ENCODE measurements at regions not wholly inside any gene's neighbourhood (a gene's known extent, or its start where the extent isn't known, plus 50 kb on each side); places are given as distances from the start of the nearest gene placed in this dataset.
"Not testable (repeated sequence)": the region's sequence is repeated elsewhere in the genome, so short reads cannot be mapped to it uniquely, and the experiment has no call there.

DNA sequence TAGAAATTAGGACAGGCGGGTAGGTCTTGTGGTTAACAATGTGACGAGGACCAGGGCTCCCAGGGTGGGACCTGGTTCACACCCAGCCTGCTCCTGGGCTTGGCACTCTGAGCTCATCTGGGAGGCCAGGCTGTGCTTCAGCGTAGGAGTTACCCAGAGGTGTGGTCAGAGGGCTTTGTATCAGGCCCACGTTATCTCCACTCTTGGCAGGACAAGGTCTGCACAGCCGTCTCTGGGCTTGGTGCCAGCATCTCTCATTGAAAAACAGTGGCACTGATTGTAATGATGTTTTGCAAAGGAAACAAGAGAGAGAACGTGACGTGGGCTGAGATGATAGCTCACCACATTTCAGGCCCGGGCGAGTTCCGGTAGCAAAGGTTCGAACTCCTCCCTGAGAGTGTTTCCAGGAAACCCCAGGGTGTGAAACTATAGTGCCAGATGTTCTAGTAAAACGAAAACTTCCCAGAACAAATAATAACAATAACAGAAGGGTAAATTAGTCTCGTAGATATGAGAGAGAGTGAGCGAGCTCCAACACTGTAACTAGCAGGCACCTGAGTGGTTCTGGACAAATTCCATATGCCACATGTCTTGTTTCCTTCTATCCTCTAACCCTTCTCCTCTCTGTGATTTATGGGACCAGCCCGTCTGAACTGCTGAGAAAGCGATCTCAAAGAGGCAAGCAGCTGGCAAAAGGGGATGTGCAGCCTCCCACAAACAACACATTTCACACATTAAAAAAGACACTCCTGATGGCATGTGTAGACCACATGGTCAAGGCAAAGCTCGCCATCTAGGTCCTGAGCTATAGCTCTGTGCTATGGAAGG, 227.3 kb downstream of the KTN1 start:
- DNase-seq = peak; percentile 97

DNA sequence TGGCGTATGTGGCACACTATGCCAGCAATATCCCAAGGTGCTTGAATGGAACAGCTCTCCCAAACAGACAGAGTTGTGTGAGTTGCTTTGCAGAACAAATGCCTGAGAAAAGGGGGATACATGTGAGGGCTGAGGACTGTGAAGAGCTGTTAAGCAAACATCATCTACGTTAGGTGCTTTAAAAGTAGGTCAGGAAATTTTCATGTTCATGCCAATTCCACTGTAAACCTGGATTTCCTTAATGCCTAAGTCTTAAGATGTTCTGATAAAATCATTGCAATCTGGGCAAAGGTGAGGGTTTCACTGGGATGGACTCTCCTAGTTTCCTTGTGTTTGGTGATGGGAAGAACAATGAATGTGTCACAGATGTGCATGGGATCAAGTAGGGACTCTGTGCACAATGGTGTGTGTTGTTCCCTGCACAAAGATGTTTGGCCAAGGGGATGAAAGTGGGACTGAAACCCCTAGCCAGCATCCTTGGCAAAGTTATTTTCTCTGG, 227.9 kb downstream of the KTN1 start:
- DNase-seq = no peak

DNA sequence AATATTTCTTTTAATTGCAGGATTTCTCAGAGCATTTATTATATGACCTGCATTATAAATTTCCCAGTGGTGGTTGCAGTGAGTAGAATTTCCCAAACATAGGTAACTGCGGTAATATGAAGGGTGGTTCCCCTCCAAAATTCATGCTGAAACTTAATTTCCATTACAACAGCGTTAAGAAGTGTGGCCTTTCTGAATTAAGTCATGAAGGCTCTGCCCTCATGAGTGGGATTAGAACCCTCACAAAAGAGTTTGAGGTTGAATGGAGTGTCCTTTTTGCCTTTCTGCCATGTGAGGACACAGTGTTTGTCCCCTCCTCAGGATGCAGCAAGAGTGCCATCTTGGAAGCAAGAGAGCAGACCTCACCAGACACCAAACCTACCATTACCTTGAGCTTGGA, 233.6 kb downstream of the KTN1 start:
- DNase-seq = no peak

DNA sequence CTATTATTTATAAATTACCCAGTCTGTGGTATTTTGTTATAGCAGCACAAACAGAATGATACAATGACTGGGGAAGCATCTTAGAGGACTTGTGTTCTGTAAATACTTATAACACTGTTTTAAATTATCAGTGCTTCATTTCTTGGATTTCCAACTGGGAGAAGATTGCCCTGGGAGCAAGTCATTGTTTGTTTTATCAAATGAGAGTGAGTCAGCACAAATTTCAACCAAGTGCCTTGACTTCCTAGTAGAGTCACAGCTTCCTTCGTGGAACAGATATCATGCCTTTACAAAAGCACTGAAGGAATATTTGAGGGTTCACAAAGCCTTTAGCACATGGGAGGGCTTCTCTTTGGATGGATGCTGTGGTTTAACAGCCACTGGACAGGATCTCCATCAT, 234.1 kb downstream of the KTN1 start:
- no peak for DNase-seq

DNA sequence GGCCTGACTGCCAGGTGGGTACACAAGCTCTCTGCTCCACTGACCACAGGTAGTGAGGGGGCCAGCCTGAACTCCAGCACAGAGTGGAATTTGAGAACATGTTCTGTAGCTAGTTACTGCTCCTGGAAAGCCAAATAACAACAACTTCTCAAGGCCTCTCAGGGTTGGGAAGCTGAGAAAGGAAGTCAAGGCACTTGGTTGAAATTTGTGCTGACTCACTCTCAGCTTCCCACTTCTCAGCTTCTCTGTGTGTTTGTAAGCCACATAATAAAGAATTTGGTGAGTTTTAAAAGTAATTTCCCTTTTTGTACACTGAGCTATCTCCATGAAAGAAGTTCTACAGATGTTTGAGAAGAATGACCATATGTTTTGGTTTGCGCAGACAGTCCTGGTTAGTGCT, 234.9 kb downstream of the KTN1 start:
- DNase-seq = no peak

DNA sequence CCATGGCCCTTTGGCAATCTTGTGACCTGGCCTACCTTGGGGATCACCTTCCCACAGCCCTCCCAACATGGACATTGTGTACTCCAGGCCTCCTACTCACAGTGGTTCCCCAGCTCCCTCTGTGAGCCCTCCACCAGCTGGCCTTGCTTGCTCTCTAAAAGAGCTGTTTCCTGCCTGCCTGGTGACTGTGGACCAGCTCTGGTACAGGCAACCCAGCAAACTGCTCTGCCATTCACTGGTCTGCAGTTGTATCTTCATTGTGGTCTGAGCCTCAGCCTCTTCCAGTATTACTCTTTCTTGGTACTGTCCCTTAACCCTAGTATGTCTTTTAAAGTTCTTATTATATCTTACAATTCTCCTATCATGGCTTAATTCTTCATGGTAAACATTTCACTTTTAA, 236.2 kb downstream of the KTN1 start:
- DNase-seq = no peak

DNA sequence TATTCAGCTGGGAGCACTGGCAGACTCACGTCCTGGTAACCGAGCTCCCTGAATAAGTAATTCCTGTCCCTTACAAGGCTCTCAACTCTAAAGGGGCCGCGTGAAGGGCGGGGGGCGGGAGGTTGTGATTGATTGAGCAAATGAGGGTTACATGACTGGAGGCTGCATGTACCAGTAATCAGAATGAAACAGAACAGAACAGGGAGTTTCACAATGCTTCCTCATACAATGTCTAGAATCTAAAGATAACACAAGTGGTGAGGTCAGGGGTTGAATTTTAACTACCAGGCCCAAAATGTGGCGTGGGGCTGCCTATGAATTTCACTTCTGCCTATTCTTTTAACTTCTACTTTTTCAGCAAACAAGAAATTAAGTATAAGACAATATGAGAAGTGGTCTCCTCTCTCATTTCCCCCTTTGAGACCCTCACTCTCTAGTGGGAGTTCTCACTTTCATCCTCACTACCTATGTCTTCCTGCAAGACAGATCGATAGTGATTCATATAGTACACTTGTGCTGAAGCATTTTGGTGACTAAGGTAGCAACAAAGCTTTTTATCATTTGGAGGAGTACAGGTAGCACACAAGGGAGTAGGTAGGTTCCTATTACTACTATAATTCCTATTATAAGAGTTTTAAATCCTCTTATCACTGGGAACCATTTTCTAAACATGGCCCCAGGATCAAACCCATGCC, 239.8 kb downstream of the KTN1 start:
- DNase-seq = no peak

DNA sequence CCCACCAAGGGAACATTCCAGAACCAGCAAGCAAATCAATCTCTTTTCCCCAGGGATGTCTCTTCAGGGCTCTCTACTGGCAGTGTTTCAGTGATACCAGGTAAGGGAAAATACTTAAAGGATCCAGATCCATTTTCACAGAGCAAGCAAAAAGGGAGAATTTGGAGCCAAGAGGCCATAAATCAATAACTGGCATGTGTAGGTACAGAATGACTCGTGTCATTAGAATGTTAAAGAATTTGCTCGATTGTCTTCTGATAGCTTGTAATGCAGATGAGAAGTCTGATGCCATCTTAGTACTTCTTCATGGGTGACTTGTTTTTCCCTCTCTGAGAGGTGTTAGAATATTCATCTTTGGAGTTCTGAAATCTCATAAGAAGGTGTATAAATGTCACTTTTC, 242.9 kb downstream of the KTN1 start:
- DNase-seq = no peak

DNA sequence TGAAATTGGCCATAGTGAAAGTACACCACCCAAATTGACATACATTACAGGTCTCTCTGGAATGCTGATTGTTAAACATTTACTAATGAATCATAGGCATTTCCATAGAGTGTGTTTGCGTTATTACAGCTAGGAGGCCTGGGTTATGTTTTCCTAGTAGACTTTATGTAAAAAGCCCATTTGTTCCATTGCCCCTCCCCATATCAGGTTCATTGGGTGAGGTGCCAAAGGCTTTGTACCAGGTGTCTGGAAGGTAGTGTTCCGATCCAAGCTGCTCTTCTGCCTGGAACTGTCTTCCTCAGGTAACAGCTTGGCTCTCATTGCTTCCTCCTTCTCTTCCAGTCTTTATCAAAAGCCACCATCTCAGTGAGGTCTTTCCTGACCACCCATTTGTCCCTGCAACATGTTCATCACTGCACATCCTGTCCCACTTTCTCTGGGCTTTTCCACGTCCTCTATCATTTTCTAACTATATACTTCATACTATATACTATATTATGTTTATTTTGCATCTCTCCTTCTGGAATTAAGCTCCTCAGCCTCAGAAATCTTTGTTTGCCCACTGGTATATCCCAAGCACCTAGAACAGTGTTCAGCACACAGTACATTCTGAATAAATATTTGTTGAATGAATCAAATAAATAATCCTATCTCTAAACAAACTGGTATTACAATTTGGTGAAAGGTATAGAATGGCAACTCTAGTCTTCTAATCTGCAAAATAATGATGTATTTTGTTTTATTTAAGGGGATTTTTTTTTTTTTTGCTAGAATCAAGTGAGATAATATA, 252.3 kb downstream of the KTN1 start:
- DNase-seq = no peak

DNA sequence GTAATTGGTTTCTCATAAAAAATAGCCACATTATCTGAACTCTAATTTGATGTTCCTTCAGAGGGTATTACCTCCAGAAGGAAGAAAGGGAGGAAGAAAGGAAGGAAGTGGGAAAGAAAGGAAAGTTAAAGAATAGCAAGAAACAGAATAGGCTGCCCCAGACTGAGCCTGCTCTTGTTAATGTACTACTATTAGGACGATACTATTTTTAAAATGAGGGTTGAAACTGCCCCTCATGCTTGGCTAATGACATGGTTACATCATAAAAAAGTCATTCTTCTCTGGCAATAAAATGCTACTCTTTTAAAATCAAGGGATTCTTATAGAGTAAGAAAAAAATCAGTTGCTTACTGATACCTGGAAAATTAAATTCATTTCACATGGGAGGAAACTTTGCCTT, 253.0 kb downstream of the KTN1 start:
- no peak for DNase-seq

DNA sequence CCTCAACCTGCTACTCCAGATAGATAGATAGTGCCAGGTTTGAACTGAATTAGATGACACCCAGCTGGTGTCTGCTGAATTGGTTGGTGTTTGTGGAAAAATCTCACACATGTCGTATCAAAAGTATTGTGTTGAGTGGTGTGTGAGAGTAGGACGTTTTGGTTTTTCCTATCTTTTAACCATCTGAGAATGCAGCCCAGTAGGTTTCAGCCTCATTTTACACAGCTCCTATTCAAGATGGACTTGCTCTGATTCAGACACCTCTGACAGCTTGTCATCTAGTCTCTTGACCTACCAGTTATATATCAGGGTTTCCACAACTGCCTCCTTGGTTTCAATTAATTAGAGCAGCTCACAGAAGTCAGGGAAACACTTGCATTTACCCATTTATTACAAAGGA, 254.4 kb downstream of the KTN1 start:
- no peak for DNase-seq

DNA sequence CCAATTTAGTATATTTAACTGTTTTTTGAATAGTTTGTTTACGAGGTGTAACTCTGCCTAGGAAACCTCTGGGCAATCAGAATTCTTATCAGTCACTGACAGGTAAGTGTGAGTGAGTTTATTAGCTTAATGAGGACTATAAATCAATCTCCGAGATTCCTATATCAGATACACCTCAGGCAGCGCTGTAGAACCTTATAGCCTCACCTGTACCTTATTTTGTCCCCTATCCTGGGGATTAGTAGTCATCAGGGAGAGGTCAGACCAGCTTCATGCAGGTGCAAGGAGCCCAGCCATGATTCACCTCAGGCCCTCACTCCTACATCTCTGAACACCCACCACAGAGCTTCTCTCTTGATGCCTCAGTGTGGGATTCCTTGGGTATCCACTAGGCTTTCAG, 256.0 kb downstream of the KTN1 start:
- DNase-seq = no peak

DNA sequence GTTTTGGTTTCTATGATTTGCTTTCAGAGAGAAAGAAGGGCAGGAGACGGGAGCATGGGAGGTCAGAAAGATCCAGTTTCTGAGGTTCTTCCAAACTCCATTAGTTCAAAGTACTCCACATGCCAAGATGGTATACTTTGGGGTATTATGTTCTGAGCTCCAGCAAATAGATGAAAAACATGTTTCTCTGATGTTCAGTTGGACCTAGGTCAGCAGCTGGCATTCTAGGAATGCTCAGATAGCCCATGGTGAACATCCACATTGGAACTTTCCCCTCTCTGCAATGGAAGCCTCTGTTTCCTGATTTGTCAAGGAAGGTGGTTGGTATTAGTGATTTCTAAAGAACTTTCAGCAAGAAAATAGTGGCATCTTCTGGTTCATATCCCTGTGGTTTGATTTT, 257.5 kb downstream of the KTN1 start:
- no peak for DNase-seq

DNA sequence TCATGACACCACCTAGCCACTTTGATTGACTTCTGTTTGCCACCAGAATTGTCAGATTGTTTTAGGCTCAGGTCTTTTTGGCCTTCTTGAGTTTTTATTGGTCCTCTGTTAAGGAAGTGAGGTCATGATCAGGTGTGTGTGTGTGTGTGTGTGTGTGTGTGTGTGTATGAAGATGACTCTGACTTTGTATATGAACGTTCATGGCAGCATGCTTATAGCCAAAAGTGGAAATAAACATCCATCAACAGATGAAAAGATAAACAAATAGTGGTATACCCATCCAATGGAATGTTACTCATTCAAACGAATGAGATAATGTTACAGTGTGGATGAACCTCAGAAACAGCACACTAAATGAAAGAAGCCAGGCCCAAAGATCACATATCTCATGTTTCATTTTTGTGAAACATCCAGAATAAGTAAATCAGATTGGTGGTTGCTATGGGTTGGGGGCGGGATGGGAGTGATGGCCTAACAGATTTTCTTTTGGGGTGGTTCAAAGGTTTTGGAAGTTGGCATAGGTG, 258.6 kb downstream of the KTN1 start:
- no peak for DNase-seq

DNA sequence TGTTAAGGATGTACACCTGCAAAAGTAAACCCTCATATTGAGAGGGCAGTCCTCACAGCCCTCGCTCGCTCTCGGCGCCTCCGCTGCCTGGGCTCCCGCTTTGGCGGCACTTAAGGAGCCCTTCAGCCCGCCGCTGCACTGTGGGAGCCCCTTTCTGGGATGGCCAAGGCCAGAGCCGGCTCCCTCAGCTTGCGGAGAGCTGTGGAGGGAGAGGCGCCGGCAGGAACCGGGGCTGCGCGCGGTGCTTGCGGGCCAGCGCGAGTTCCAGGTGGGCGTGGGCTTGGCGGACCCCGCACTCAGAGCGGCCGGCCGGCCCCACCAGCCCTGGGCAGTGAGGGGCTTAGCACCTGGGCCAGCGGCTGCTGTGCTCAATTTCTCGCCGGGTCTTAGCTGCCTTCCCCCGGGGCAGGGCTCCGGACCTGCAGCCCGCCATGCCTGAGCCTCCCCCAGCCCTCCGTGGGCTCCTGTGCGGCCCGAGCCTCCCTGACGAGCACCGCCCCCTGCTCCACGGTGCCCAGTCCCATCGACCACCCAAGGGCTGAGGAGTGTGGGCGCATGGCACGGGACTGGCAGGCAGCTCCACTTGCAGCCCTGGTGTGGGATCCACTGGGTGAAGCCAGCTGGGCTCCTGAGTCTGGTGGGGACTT, 259.4 kb downstream of the KTN1 start:
- DNase-seq = not testable (repeated sequence)

DNA sequence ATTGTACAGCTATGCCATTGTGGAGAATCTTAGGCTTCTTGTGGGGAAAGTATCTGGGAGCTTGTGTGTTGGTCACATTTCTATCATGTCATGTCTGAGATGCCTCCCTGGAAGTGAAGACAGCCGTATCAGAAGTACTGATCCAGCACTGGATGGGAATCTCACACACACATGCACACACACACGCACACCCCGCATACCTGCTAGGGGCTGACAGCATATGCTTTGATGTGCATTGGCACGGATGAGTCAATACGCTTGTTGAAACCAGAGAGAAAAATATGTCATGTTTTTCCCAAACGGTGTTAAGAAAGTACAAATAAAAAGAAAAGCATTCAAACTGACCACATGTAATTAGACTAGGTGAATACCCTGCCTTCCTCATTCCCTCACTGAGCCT, 260.8 kb downstream of the KTN1 start:
- DNase-seq = no peak

DNA sequence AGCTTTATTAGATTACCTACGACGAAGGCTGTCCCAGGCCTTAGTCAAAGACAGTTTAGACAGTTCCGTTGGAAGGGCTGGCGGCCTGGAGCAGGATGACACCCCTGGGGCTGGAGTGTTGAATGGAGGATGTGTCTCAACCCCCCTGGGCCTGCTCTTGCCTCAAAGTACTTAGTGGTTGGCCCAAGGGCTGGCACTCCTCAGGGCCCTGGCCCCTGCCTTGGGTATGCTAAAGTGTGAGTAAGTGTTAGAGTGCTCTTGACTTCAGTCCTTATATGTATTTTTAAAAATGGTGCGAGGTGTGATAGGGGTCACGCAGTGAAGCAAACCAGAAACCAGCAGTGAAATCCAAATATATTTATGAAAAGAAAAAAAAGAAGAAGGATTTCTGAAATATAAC, 261.6 kb downstream of the KTN1 start:
- no peak for DNase-seq

DNA sequence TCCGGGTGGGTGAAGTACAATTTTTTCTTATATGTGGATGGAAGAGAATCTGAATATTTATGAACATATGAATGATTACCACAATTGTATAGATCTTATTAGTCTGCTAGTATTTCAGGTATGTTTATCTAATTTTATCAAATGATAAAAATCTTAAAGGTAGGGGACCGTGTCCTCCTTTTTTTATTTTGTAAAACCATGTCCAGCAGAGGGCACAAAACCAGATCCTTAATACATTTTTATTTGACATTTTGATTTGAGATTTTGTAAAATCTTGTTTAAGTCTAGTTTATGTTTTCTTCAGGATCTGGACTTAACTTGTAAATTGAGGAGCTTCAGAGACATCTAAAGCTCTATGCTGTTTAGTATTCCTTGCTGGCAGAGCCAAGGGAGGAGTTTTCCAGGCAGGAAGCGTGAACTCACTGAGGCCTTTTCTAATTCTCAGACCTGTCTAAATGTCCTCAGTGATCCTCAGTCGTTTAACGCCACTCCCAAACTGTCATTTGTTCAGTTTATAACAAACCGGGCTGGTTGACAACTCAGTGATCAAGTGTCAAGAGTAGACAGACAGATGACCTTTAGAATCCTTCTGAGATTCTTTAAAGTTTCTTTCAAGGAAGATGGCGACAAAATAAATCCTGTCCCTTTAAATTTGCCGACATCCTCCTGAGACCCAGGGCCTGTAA, 263.9 kb downstream of the KTN1 start:
- DNase-seq = no peak

DNA sequence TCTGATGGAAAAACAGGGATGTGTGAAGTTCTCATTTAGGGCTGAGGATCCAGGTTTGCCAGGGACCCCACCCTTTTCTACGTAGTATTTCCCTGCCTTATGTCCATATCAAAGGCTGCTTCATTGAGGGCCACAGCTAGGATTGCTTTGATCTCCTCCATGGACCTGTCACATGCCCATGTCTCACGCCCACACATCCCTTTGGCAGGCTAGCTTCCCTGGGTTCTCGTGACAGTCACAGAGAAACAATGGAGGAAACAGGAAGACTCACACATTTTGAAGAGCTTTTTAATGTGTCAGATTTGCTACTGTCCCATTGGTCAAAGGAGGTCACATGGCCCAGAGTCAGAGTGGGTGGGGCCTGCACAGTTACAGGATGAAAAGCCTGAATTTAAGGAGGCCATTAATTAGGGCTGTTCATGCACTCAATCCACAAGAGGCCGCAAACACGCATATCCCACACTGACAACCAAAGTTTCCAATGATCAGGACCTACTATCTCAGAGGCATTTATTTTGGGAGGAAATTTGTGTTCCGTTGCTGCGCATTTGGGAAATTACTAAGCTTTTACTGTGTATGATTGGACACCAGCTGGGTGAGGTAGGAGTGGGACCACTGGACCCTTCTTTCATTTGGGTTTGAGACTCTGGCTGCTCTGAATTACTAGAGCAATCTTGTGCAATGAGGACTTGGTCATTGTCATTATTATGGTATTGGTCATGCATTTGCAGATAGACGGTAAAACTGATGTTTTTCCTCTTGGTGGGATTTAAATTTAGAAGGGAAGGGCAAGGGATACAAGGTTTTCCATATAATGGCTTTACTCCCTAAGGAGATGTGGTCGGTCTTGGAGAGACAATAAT, 266.2 kb downstream of the KTN1 start:
- DNase-seq = no peak

DNA sequence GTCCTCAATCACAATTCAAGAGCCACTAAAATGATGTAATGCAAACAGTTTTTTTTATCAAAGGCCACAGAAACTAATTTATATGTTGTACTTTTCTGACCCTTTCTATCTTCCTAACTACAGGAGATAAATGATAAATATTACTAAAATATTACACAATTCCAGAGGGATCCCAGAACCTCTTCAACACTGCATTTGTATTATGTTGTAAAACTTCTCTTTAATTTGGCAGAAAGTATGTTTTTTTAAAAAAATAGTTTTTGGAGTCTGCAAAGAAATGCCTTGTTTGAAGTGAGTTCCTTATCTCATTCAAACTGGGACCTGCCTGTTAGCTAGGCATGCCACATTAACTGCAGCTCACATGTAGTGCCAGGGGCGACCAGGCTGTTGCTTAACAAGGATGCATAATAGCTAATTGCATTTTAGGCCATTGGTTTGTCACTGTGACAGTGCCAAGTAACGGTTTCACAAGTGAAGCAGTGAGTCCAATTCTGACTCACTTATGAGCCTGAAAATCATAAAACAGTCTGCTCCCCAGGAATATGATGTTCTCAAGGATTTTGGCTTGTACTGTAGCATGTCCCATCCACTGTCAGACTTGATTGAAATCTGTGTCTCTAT, 266.9 kb downstream of the KTN1 start:
- DNase-seq = no peak

DNA sequence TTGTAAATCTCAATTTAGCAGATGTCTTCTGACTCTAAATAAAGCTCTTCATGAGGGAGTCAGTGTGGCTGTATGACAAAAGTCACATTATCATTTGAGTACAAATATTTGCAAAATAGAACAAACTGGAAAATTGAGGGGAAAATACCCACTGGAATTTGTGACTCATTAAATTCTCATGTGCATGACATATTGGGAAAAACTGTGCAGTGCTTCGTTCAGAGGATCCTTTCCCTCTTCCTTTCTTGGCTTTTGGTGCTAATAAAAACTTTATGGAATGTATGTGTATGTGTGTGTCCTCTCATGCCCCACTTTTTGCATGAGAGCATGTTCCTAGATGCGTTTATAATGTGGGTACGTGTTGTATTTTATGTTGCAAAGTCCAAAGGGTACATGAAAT, 267.8 kb downstream of the KTN1 start:
- DNase-seq = no peak

Measured in COR-L47 (cell line).